ENCODE measurements at regions not wholly inside any gene's neighbourhood (a gene's known extent, or its start where the extent isn't known, plus 50 kb on each side); places are given as distances from the start of the nearest gene placed in this dataset.
"Not testable (repeated sequence)": the region's sequence is repeated elsewhere in the genome, so short reads cannot be mapped to it uniquely, and the experiment has no call there.

DNA sequence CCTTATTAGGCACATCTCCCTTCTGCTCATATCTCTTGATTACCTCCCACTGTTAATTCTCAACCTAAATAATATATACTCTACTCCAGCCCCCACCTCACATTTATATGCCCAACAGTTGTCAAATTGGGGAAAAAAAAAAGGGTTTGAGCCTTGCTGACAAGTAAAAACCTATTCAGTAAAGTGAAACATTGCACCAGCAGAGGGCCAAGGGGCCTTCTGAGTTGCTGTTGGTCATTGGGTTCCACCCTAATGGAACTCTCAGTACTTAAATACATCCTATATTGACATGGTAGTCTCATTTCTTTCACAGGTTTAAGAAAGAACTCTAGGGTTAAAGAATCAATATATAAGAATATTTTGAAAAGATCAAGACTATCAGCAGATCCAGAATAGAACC is 362.2 kb downstream of the SMARCA1 start:
- no peak for DNase-seq (ENCODE audit: low read depth)

DNA sequence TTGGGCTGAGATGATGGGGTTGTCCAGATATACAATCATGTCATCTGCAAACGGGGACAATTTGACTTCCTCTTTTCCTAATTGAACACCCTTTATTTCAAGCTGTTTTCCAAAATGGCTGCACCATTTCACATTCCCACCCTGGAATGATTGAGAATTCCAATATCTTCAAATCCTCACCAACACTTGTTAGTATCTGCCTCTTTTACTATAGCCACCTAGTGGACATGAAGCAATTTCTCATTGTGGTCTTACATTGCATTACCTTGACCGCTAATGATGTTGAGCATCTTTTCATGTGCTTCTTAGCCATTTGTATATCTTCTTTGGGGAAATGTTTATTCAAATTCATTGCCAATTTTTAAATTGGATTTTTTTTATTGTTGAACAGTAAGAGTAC is 364.8 kb downstream of the SMARCA1 start:
- DNase-seq (ENCODE audit: low read depth), result no peak

DNA sequence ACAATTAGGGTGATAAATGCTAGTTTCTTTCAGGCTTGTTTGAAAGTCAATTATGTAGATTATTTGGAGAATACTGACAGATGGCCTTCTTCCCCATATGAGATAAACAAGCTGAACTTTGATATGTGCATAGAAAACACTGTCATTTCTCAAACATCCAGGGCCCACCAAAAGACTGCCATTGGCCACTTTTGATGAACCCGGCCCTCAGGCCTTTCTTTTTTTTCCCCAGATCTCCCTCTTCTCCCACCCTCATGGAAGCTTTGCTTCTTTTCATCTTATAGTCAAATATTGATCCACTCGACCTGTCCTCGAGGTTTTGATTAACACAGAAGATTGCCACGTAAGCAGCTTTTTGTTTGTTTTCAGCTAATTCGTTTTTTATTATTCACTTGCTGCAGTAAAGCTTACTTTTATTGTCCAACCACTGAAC is 377.4 kb downstream of the SMARCA1 start:
- no peak for DNase-seq (ENCODE audit: low read depth)

- DNase-seq (ENCODE audit: low read depth), result no peak
These were observed 377.9 kb downstream of the SMARCA1 start for GRCh38 chrX:129145385-129145784.

- DNase-seq (ENCODE audit: low read depth), result no peak
These were observed 378.9 kb downstream of the SMARCA1 start for GRCh38 chrX:129144172-129145038.

GRCh38 chrX:129139837-129140598 is 383.3 kb downstream of the SMARCA1 start:
- DNase-seq (ENCODE audit: low read depth), result no peak

GRCh38 chrX:129125122-129125914 is 398.0 kb downstream of the SMARCA1 start:
- DNase-seq (ENCODE audit: low read depth), result no peak

DNA sequence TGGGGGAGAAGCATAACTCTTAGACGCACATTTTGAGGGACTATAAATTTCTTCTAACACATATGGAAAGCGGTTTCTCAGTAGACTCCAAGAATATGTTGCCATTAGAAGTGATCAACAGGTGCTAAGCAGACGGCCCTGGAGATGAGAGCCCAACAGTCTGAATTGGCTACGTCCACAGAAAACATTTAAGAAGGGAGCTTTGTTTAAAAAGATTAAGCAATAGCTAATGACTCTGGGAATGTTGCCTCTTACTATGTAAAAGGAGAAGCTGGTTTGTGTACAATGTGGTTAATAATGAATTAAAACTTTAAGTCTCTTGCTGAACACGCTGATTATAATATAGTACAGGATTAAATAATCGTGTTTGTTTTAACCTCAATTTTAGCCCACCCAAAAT is 399.5 kb downstream of the SMARCA1 start:
- no peak for DNase-seq (ENCODE audit: low read depth)

GRCh38 chrX:129116676-129117470 is 406.4 kb downstream of the SMARCA1 start:
- DNase-seq (ENCODE audit: low read depth), result no peak

- no peak for DNase-seq (ENCODE audit: low read depth)
These were observed 407.4 kb downstream of the SMARCA1 start for GRCh38 chrX:129115935-129116334.

- no peak for DNase-seq (ENCODE audit: low read depth)
These were observed 408.2 kb downstream of the SMARCA1 start for GRCh38 chrX:129115104-129115503.

GRCh38 chrX:129111081-129111798 is 412.1 kb downstream of the SMARCA1 start:
- no peak for DNase-seq (ENCODE audit: low read depth)

DNA sequence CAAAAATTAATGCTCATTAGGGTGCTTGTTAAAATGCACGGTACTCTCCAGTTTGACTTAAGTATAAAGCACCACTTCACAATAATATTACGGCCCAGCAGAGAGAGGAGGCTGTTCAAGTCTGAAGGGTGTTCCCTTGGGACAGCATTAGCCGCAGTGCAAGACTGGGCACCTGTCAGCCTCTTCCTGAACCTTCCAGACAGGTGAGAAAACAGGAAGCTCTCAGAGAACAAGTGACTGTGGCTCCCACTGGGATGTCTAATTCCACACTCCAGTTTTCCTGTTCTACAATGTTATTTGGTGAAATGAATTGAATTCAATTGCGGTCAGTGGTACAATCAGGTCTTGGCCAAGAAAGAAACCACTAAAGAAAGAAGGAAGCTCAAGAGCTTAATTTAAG is 414.4 kb downstream of the SMARCA1 start:
- no peak for DNase-seq (ENCODE audit: low read depth)

- DNase-seq (ENCODE audit: low read depth), result no peak
These were observed 424.1 kb downstream of the SMARCA1 start for GRCh38 chrX:129099207-129099606.

GRCh38 chrX:129097668-129098067 is 425.6 kb downstream of the SMARCA1 start:
- DNase-seq (ENCODE audit: low read depth), result no peak

DNA sequence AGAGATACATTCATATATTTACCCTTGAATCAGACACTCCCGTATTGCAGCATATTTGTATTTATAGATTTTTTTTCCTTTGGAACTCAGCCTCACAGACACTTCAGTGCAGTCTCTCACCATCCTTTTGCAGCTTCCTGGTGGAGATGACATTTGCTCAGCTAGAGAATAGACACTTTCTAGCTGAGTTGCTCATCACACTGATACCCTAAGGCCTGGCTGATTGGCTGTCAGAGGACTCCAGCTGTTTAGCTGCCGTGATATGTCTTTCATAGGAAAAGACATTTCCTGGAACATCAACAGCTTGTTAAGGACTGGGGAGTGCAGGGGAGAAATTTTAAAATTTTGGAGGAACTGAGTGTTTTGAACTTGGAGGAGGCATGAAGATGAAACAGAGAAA is 429.6 kb downstream of the SMARCA1 start:
- DNase-seq (ENCODE audit: low read depth), result no peak

- no peak for DNase-seq (ENCODE audit: low read depth)
These were observed 430.5 kb downstream of the SMARCA1 start for GRCh38 chrX:129092757-129093156.

DNA sequence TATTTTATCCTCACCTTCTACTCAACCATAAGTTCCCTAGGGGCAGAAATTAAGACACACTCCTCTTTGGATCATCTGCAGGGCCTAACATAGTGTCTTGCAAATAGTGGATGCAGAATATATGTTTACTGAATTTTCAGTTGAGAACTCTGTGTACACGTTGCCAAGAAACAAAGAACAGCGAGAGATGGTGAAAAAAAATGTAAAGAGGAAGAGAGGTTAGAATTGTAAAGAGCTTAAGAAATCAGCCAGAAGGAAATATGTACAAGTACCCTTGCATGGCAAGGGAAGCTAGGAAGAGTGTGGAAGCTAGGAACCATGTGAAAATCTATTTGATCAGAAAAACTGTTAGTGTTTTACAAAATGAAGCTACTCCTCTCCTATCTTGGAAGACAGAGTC is 431.0 kb downstream of the SMARCA1 start:
- DNase-seq (ENCODE audit: low read depth), result no peak

DNA sequence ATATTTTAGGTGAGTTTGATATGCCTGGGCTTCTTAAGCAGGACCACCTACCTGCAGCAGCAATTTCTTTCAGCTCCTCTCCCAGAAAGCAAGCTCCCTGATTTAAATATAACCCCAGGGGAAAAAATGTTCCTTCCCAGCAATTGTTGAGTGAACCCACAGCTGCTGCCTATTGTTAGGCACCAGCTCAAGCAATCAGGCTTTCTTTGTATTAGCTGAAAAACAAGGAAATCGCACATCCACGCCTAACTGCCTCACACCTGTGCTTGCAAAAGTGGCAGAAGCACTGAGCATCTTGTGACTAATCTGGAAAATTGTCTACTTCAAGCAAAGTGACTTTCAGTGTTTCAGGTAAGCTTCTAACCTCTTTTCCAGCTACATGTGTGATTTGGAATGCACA is 432.2 kb downstream of the SMARCA1 start:
- DNase-seq (ENCODE audit: low read depth), result no peak

- DNase-seq (ENCODE audit: low read depth), result no peak
These were observed 436.5 kb downstream of the SMARCA1 start for GRCh38 chrX:129086802-129087201.

DNA sequence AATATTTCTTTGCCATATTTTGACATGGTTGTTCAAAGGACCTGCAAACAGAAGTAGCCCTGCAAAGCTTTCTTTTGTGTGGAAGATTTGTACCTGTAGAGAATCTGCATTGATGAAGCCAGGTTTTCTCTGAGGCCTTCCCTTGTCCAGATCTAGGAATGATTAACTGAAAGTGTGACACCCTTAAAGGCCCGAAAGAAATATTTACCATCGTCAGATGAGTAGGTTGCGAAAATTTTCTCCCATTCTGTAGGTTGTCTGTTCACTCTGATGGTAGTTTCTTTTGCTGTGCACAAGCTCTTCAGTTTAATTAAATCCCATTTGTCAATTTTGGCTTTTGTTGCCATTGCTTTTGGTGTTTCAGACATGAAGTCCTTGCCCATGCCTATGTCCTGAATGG is 439.0 kb downstream of the SMARCA1 start:
- not testable (repeated sequence) for DNase-seq (ENCODE audit: low read depth)
